ENCODE measurements at regions not wholly inside any gene's neighbourhood (a gene's known extent, or its start where the extent isn't known, plus 50 kb on each side); places are given as distances from the start of the nearest gene placed in this dataset.

- Histone ChIP-seq H3K9me3 (ENCODE audit: control insufficient read depth, insufficient read depth, low read depth, low read length) (no peaks in the 10 kb centered on the region), H3K4me1 (ENCODE audit: control insufficient read depth, insufficient read depth, low read length) (no peaks in the 10 kb centered on the region), H3K27me3 (ENCODE audit: control insufficient read depth, insufficient read depth, low read length) (no peaks in the 10 kb centered on the region), H3K9ac (ENCODE audit: low read length) (no peak overlapping the region), H3K4me3 (ENCODE audit: low read depth, low read length) (no peak overlapping the region), H3K27ac (ENCODE audit: low read depth, low read length) (no peak overlapping the region), H3K36me3 (ENCODE audit: control insufficient read depth, insufficient read depth, low read length) (no peaks in the 10 kb centered on the region)
Measured at GRCh38 chr2:23306401-23306800, 78.6 kb upstream of the KLHL29 start.

- peaks cover 5% of the 10 kb centered on the region; the same call in 1 of the 2 replicates for H3K27me3 ChIP-seq (ENCODE audit: control insufficient read depth, insufficient read depth, low read length)
- H3K4me1 ChIP-seq (ENCODE audit: control insufficient read depth, insufficient read depth, low read length) = no peaks in the 10 kb centered on the region
- H3K9ac ChIP-seq (ENCODE audit: low read length) = no peak overlapping the region
- H3K36me3 ChIP-seq (ENCODE audit: control insufficient read depth, insufficient read depth, low read length) = no peaks in the 10 kb centered on the region
- H3K27ac ChIP-seq (ENCODE audit: low read depth, low read length) = no peak overlapping the region
- no peak overlapping the region for H3K4me3 ChIP-seq (ENCODE audit: low read depth, low read length)
- H3K9me3 ChIP-seq (ENCODE audit: control insufficient read depth, insufficient read depth, low read depth, low read length) = no peaks in the 10 kb centered on the region
Measured at GRCh38 chr2:23311186-23311585, 73.8 kb upstream of the KLHL29 start.

GRCh38 chr2:23312996-23313606 is 71.9 kb upstream of the KLHL29 start:
- peaks cover 8% of the 10 kb centered on the region; the same call in 1 of the 2 replicates for H3K27me3 ChIP-seq (ENCODE audit: control insufficient read depth, insufficient read depth, low read length)

GRCh38 chr2:23314687-23315086 is 70.3 kb upstream of the KLHL29 start:
- Histone ChIP-seq H3K9me3 (ENCODE audit: control insufficient read depth, insufficient read depth, low read depth, low read length) (no peaks in the 10 kb centered on the region), H3K4me1 (ENCODE audit: control insufficient read depth, insufficient read depth, low read length) (no peaks in the 10 kb centered on the region), H3K27ac (ENCODE audit: low read depth, low read length) (no peak overlapping the region)

More at GRCh38 chr2:23312996-23313606, 71.9 kb upstream of the KLHL29 start:
- Histone ChIP-seq H3K36me3 (ENCODE audit: control insufficient read depth, insufficient read depth, low read length) (no peaks in the 10 kb centered on the region), H3K4me1 (ENCODE audit: control insufficient read depth, insufficient read depth, low read length) (no peaks in the 10 kb centered on the region), H3K4me3 (ENCODE audit: low read depth, low read length) (no peak overlapping the region), H3K9ac (ENCODE audit: low read length) (no peak overlapping the region), H3K27ac (ENCODE audit: low read depth, low read length) (no peak overlapping the region), H3K9me3 (ENCODE audit: control insufficient read depth, insufficient read depth, low read depth, low read length) (no peaks in the 10 kb centered on the region)

GRCh38 chr2:23320058-23320457 is 64.9 kb upstream of the KLHL29 start:
- H3K27me3 ChIP-seq (ENCODE audit: control insufficient read depth, insufficient read depth, low read length) = peaks cover 11% of the 10 kb centered on the region; the same call in 1 of the 2 replicates
- H3K4me1 ChIP-seq (ENCODE audit: control insufficient read depth, insufficient read depth, low read length) = no peaks in the 10 kb centered on the region
- no peak overlapping the region for H3K9ac ChIP-seq (ENCODE audit: low read length)
- H3K4me3 ChIP-seq (ENCODE audit: low read depth, low read length) = no peak overlapping the region
- H3K27ac ChIP-seq (ENCODE audit: low read depth, low read length) = no peak overlapping the region
- no peaks in the 10 kb centered on the region for H3K36me3 ChIP-seq (ENCODE audit: control insufficient read depth, insufficient read depth, low read length)
- H3K9me3 ChIP-seq (ENCODE audit: control insufficient read depth, insufficient read depth, low read depth, low read length) = no peaks in the 10 kb centered on the region

More at GRCh38 chr2:23314687-23315086, 70.3 kb upstream of the KLHL29 start:
- Histone ChIP-seq H3K27me3 (ENCODE audit: control insufficient read depth, insufficient read depth, low read length) (peaks cover 8% of the 10 kb centered on the region; the same call in 1 of the 2 replicates), H3K36me3 (ENCODE audit: control insufficient read depth, insufficient read depth, low read length) (no peaks in the 10 kb centered on the region), H3K9ac (ENCODE audit: low read length) (no peak overlapping the region), H3K4me3 (ENCODE audit: low read depth, low read length) (no peak overlapping the region)

GRCh38 chr2:23321751-23322150 is 63.2 kb upstream of the KLHL29 start:
- H3K27me3 ChIP-seq (ENCODE audit: control insufficient read depth, insufficient read depth, low read length) = peaks cover 7% of the 10 kb centered on the region; the same call in 1 of the 2 replicates
- H3K4me1 ChIP-seq (ENCODE audit: control insufficient read depth, insufficient read depth, low read length) = no peaks in the 10 kb centered on the region
- no peaks in the 10 kb centered on the region for H3K36me3 ChIP-seq (ENCODE audit: control insufficient read depth, insufficient read depth, low read length)

GRCh38 chr2:23322567-23323197 is 62.3 kb upstream of the KLHL29 start:
- Histone ChIP-seq H3K36me3 (ENCODE audit: control insufficient read depth, insufficient read depth, low read length) (no peaks in the 10 kb centered on the region), H3K9ac (ENCODE audit: low read length) (no peak overlapping the region), H3K9me3 (ENCODE audit: control insufficient read depth, insufficient read depth, low read depth, low read length) (no peaks in the 10 kb centered on the region), H3K27ac (ENCODE audit: low read depth, low read length) (no peak overlapping the region), H3K4me3 (ENCODE audit: low read depth, low read length) (no peak overlapping the region), H3K4me1 (ENCODE audit: control insufficient read depth, insufficient read depth, low read length) (no peaks in the 10 kb centered on the region), H3K27me3 (ENCODE audit: control insufficient read depth, insufficient read depth, low read length) (peaks cover 7% of the 10 kb centered on the region; the same call in 1 of the 2 replicates)

More at GRCh38 chr2:23321751-23322150, 63.2 kb upstream of the KLHL29 start:
- H3K9ac ChIP-seq (ENCODE audit: low read length) = no peak overlapping the region
- no peak overlapping the region for H3K27ac ChIP-seq (ENCODE audit: low read depth, low read length)
- H3K4me3 ChIP-seq (ENCODE audit: low read depth, low read length) = no peak overlapping the region
- no peaks in the 10 kb centered on the region for H3K9me3 ChIP-seq (ENCODE audit: control insufficient read depth, insufficient read depth, low read depth, low read length)

GRCh38 chr2:23323198-23323916 is 61.6 kb upstream of the KLHL29 start:
- Histone ChIP-seq H3K27me3 (ENCODE audit: control insufficient read depth, insufficient read depth, low read length) (peaks cover 7% of the 10 kb centered on the region; the same call in 1 of the 2 replicates), H3K27ac (ENCODE audit: low read depth, low read length) (no peak overlapping the region), H3K4me3 (ENCODE audit: low read depth, low read length) (no peak overlapping the region), H3K9me3 (ENCODE audit: control insufficient read depth, insufficient read depth, low read depth, low read length) (no peaks in the 10 kb centered on the region), H3K9ac (ENCODE audit: low read length) (no peak overlapping the region), H3K4me1 (ENCODE audit: control insufficient read depth, insufficient read depth, low read length) (no peaks in the 10 kb centered on the region), H3K36me3 (ENCODE audit: control insufficient read depth, insufficient read depth, low read length) (no peaks in the 10 kb centered on the region)

- no peaks in the 10 kb centered on the region for H3K4me1 ChIP-seq (ENCODE audit: control insufficient read depth, insufficient read depth, low read length)
- no peaks in the 10 kb centered on the region for H3K36me3 ChIP-seq (ENCODE audit: control insufficient read depth, insufficient read depth, low read length)
- no peak overlapping the region for H3K27ac ChIP-seq (ENCODE audit: low read depth, low read length)
- H3K27me3 ChIP-seq (ENCODE audit: control insufficient read depth, insufficient read depth, low read length) = peaks cover 7% of the 10 kb centered on the region; the same call in 1 of the 2 replicates
- no peaks in the 10 kb centered on the region for H3K9me3 ChIP-seq (ENCODE audit: control insufficient read depth, insufficient read depth, low read depth, low read length)
- H3K4me3 ChIP-seq (ENCODE audit: low read depth, low read length) = no peak overlapping the region
- no peak overlapping the region for H3K9ac ChIP-seq (ENCODE audit: low read length)
Measured at GRCh38 chr2:23323917-23324680, 60.9 kb upstream of the KLHL29 start.

GRCh38 chr2:23326330-23326729 is 58.6 kb upstream of the KLHL29 start:
- no peak overlapping the region for H3K27ac ChIP-seq (ENCODE audit: low read depth, low read length)
- H3K4me3 ChIP-seq (ENCODE audit: low read depth, low read length) = no peak overlapping the region
- peaks cover 20% of the 10 kb centered on the region; the same call in 1 of the 2 replicates for H3K27me3 ChIP-seq (ENCODE audit: control insufficient read depth, insufficient read depth, low read length)
- H3K36me3 ChIP-seq (ENCODE audit: control insufficient read depth, insufficient read depth, low read length) = no peaks in the 10 kb centered on the region
- H3K4me1 ChIP-seq (ENCODE audit: control insufficient read depth, insufficient read depth, low read length) = no peaks in the 10 kb centered on the region
- H3K9ac ChIP-seq (ENCODE audit: low read length) = no peak overlapping the region
- no peaks in the 10 kb centered on the region for H3K9me3 ChIP-seq (ENCODE audit: control insufficient read depth, insufficient read depth, low read depth, low read length)

Data from HUES6 (cell line).